ENCODE measurements at regions not wholly inside any gene's neighbourhood (a gene's known extent, or its start where the extent isn't known, plus 50 kb on each side); places are given as distances from the start of the nearest gene placed in this dataset.

GRCh38 chr2:118611691-118612090 is 235.8 kb downstream of the EN1 start:
- no peak overlapping the region for H3K27ac ChIP-seq (ENCODE audit: low read depth, low read length)
- H3K9me3 ChIP-seq (ENCODE audit: control insufficient read depth in 3 of 3, low read length in 3 of 3): no peaks in the 10 kb centered on the region
- no peaks in the 10 kb centered on the region for H3K36me3 ChIP-seq (ENCODE audit: control insufficient read depth in 3 of 3, insufficient read depth in 3 of 3, low read length in 3 of 3)
- H3K4me1 ChIP-seq (ENCODE audit: control insufficient read depth in 3 of 3, insufficient read depth in 3 of 3, low read length in 3 of 3): no peaks in the 10 kb centered on the region
- peaks cover 0 to 4% (median 2%) of the 10 kb centered on the region in 3 donors for H3K27me3 ChIP-seq (ENCODE audit: control insufficient read depth in 3 of 3, insufficient read depth in 3 of 3, low read length in 3 of 3)
- H3K4me3 ChIP-seq (ENCODE audit: low read length in 3 of 3): no peak overlapping the region
- H3K9ac ChIP-seq (ENCODE audit: low read depth in 1 of 3, low read length in 3 of 3): no peak overlapping the region

- Histone ChIP-seq H3K27ac (ENCODE audit: low read depth, low read length) (no peak overlapping the region), H3K9me3 (ENCODE audit: control insufficient read depth in 3 of 3, low read length in 3 of 3) (no peaks in the 10 kb centered on the region), H3K9ac (ENCODE audit: low read depth in 1 of 3, low read length in 3 of 3) (no peak overlapping the region), H3K36me3 (ENCODE audit: control insufficient read depth in 3 of 3, insufficient read depth in 3 of 3, low read length in 3 of 3) (no peaks in the 10 kb centered on the region), H3K4me3 (ENCODE audit: low read length in 3 of 3) (no peak overlapping the region), H3K27me3 (ENCODE audit: control insufficient read depth in 3 of 3, insufficient read depth in 3 of 3, low read length in 3 of 3) (no peaks in the 10 kb centered on the region), H3K4me1 (ENCODE audit: control insufficient read depth in 3 of 3, insufficient read depth in 3 of 3, low read length in 3 of 3) (no peaks in the 10 kb centered on the region)
Observed at GRCh38 chr2:118609138-118609537, 238.3 kb downstream of the EN1 start.

GRCh38 chr2:118607641-118608040 is 239.8 kb downstream of the EN1 start:
- Histone ChIP-seq H3K4me1 (ENCODE audit: control insufficient read depth in 3 of 3, insufficient read depth in 3 of 3, low read length in 3 of 3) (no peaks in the 10 kb centered on the region), H3K27ac (ENCODE audit: low read depth, low read length) (no peak overlapping the region), H3K9ac (ENCODE audit: low read depth in 1 of 3, low read length in 3 of 3) (no peak overlapping the region), H3K4me3 (ENCODE audit: low read length in 3 of 3) (no peak overlapping the region), H3K36me3 (ENCODE audit: control insufficient read depth in 3 of 3, insufficient read depth in 3 of 3, low read length in 3 of 3) (no peaks in the 10 kb centered on the region), H3K9me3 (ENCODE audit: control insufficient read depth in 3 of 3, low read length in 3 of 3) (no peaks in the 10 kb centered on the region), H3K27me3 (ENCODE audit: control insufficient read depth in 3 of 3, insufficient read depth in 3 of 3, low read length in 3 of 3) (no peaks in the 10 kb centered on the region)

GRCh38 chr2:118604811-118605210 is 242.6 kb downstream of the EN1 start:
- Histone ChIP-seq H3K27me3 (ENCODE audit: control insufficient read depth in 3 of 3, insufficient read depth in 3 of 3, low read length in 3 of 3) (no peaks in the 10 kb centered on the region), H3K36me3 (ENCODE audit: control insufficient read depth in 3 of 3, insufficient read depth in 3 of 3, low read length in 3 of 3) (no peaks in the 10 kb centered on the region), H3K9ac (ENCODE audit: low read depth in 1 of 3, low read length in 3 of 3) (no peak overlapping the region), H3K4me3 (ENCODE audit: low read length in 3 of 3) (no peak overlapping the region), H3K9me3 (ENCODE audit: control insufficient read depth in 3 of 3, low read length in 3 of 3) (no peaks in the 10 kb centered on the region), H3K27ac (ENCODE audit: low read depth, low read length) (no peak overlapping the region), H3K4me1 (ENCODE audit: control insufficient read depth in 3 of 3, insufficient read depth in 3 of 3, low read length in 3 of 3) (no peaks in the 10 kb centered on the region)

GRCh38 chr2:118604371-118604770 is 243.1 kb downstream of the EN1 start:
- H3K36me3 ChIP-seq (ENCODE audit: control insufficient read depth in 3 of 3, insufficient read depth in 3 of 3, low read length in 3 of 3): no peaks in the 10 kb centered on the region
- no peaks in the 10 kb centered on the region for H3K4me1 ChIP-seq (ENCODE audit: control insufficient read depth in 3 of 3, insufficient read depth in 3 of 3, low read length in 3 of 3)
- H3K27ac ChIP-seq (ENCODE audit: low read depth, low read length): no peak overlapping the region
- H3K27me3 ChIP-seq (ENCODE audit: control insufficient read depth in 3 of 3, insufficient read depth in 3 of 3, low read length in 3 of 3): no peaks in the 10 kb centered on the region
- no peak overlapping the region for H3K9ac ChIP-seq (ENCODE audit: low read depth in 1 of 3, low read length in 3 of 3)
- H3K4me3 ChIP-seq (ENCODE audit: low read length in 3 of 3): no peak overlapping the region
- no peaks in the 10 kb centered on the region for H3K9me3 ChIP-seq (ENCODE audit: control insufficient read depth in 3 of 3, low read length in 3 of 3)

GRCh38 chr2:118599141-118599540 is 248.3 kb downstream of the EN1 start:
- Histone ChIP-seq H3K4me1 (ENCODE audit: control insufficient read depth in 3 of 3, insufficient read depth in 3 of 3, low read length in 3 of 3) (no peaks in the 10 kb centered on the region), H3K27me3 (ENCODE audit: control insufficient read depth in 3 of 3, insufficient read depth in 3 of 3, low read length in 3 of 3) (no peaks in the 10 kb centered on the region), H3K9me3 (ENCODE audit: control insufficient read depth in 3 of 3, low read length in 3 of 3) (no peaks in the 10 kb centered on the region), H3K36me3 (ENCODE audit: control insufficient read depth in 3 of 3, insufficient read depth in 3 of 3, low read length in 3 of 3) (no peaks in the 10 kb centered on the region), H3K27ac (ENCODE audit: low read depth, low read length) (no peak overlapping the region), H3K4me3 (ENCODE audit: low read length in 3 of 3) (no peak overlapping the region), H3K9ac (ENCODE audit: low read depth in 1 of 3, low read length in 3 of 3) (no peak overlapping the region)

DNA sequence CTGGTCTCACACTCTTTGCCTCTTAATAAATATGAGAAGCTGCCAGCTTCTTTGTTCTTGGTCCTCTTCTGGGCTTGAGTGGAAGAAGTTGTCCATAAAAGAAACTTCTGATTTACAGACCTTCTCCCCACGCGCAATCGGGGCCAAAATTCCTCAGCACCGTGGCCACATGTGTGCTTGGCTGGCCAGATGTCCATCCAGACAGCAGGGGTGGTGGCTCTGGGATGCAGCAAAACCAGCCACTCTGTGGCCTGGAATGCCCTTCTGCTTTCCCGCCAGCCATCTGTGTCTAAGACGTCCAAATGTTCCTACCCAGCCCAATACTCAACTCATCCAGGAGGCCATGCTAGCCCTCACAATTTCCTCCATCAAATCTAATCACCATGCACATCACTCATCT is 250.8 kb downstream of the EN1 start:
- H3K4me1 ChIP-seq (ENCODE audit: control insufficient read depth in 3 of 3, insufficient read depth in 3 of 3, low read length in 3 of 3): no peaks in the 10 kb centered on the region
- H3K27ac ChIP-seq (ENCODE audit: low read depth, low read length): no peak overlapping the region
- no peak overlapping the region for H3K4me3 ChIP-seq (ENCODE audit: low read length in 3 of 3)
- H3K9ac ChIP-seq (ENCODE audit: low read depth in 1 of 3, low read length in 3 of 3): no peak overlapping the region
- H3K9me3 ChIP-seq (ENCODE audit: control insufficient read depth in 3 of 3, low read length in 3 of 3): no peaks in the 10 kb centered on the region
- no peaks in the 10 kb centered on the region for H3K36me3 ChIP-seq (ENCODE audit: control insufficient read depth in 3 of 3, insufficient read depth in 3 of 3, low read length in 3 of 3)
- no peaks in the 10 kb centered on the region for H3K27me3 ChIP-seq (ENCODE audit: control insufficient read depth in 3 of 3, insufficient read depth in 3 of 3, low read length in 3 of 3)

- no peak overlapping the region for H3K9ac ChIP-seq (ENCODE audit: low read depth in 1 of 3, low read length in 3 of 3)
- H3K4me3 ChIP-seq (ENCODE audit: low read length in 3 of 3): no peak overlapping the region
- no peak overlapping the region for H3K27ac ChIP-seq (ENCODE audit: low read depth, low read length)
- no peaks in the 10 kb centered on the region for H3K9me3 ChIP-seq (ENCODE audit: control insufficient read depth in 3 of 3, low read length in 3 of 3)
- no peaks in the 10 kb centered on the region for H3K4me1 ChIP-seq (ENCODE audit: control insufficient read depth in 3 of 3, insufficient read depth in 3 of 3, low read length in 3 of 3)
- no peaks in the 10 kb centered on the region for H3K36me3 ChIP-seq (ENCODE audit: control insufficient read depth in 3 of 3, insufficient read depth in 3 of 3, low read length in 3 of 3)
- H3K27me3 ChIP-seq (ENCODE audit: control insufficient read depth in 3 of 3, insufficient read depth in 3 of 3, low read length in 3 of 3): no peaks in the 10 kb centered on the region
Observed at GRCh38 chr2:118593257-118593656, 254.2 kb downstream of the EN1 start.

GRCh38 chr2:118591223-118591622 is 256.2 kb downstream of the EN1 start:
- H3K27me3 ChIP-seq (ENCODE audit: control insufficient read depth in 3 of 3, insufficient read depth in 3 of 3, low read length in 3 of 3): no peaks in the 10 kb centered on the region
- no peak overlapping the region for H3K27ac ChIP-seq (ENCODE audit: low read depth, low read length)
- H3K9me3 ChIP-seq (ENCODE audit: control insufficient read depth in 3 of 3, low read length in 3 of 3): no peaks in the 10 kb centered on the region
- H3K36me3 ChIP-seq (ENCODE audit: control insufficient read depth in 3 of 3, insufficient read depth in 3 of 3, low read length in 3 of 3): no peaks in the 10 kb centered on the region
- no peak overlapping the region for H3K4me3 ChIP-seq (ENCODE audit: low read length in 3 of 3)
- H3K4me1 ChIP-seq (ENCODE audit: control insufficient read depth in 3 of 3, insufficient read depth in 3 of 3, low read length in 3 of 3): no peaks in the 10 kb centered on the region
- H3K9ac ChIP-seq (ENCODE audit: low read depth in 1 of 3, low read length in 3 of 3): no peak overlapping the region

- H3K27ac ChIP-seq (ENCODE audit: low read depth, low read length): no peak overlapping the region
- no peak overlapping the region for H3K4me3 ChIP-seq (ENCODE audit: low read length in 3 of 3)
- H3K4me1 ChIP-seq (ENCODE audit: control insufficient read depth in 3 of 3, insufficient read depth in 3 of 3, low read length in 3 of 3): no peaks in the 10 kb centered on the region
- no peaks in the 10 kb centered on the region for H3K9me3 ChIP-seq (ENCODE audit: control insufficient read depth in 3 of 3, low read length in 3 of 3)
- H3K27me3 ChIP-seq (ENCODE audit: control insufficient read depth in 3 of 3, insufficient read depth in 3 of 3, low read length in 3 of 3): no peaks in the 10 kb centered on the region
- H3K36me3 ChIP-seq (ENCODE audit: control insufficient read depth in 3 of 3, insufficient read depth in 3 of 3, low read length in 3 of 3): no peaks in the 10 kb centered on the region
- no peak overlapping the region for H3K9ac ChIP-seq (ENCODE audit: low read depth in 1 of 3, low read length in 3 of 3)
Observed at GRCh38 chr2:118589721-118590120, 257.7 kb downstream of the EN1 start.

DNA sequence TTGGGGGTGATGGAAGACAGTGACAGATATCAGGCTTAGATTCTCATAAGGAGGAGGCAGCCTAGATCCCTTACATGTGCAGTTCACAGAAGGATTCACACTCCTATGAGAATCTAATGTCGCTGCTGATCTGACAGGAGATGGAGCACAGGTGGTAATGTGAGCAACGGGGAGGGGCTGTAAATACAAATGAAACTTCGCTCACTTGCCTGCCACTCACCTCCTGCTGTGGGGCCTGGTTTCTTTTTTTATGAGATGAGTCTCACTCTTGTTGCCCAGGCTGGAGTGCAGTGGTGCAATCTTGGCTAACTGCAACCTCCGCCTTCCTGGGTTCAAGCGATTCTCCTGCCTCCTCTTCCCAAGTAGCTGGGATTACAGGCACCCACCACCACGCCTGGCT is 258.6 kb downstream of the EN1 start:
- Histone ChIP-seq H3K36me3 (ENCODE audit: control insufficient read depth in 3 of 3, insufficient read depth in 3 of 3, low read length in 3 of 3) (no peaks in the 10 kb centered on the region), H3K27ac (ENCODE audit: low read depth, low read length) (no peak overlapping the region), H3K4me1 (ENCODE audit: control insufficient read depth in 3 of 3, insufficient read depth in 3 of 3, low read length in 3 of 3) (no peaks in the 10 kb centered on the region), H3K9ac (ENCODE audit: low read depth in 1 of 3, low read length in 3 of 3) (no peak overlapping the region), H3K27me3 (ENCODE audit: control insufficient read depth in 3 of 3, insufficient read depth in 3 of 3, low read length in 3 of 3) (no peaks in the 10 kb centered on the region), H3K9me3 (ENCODE audit: control insufficient read depth in 3 of 3, low read length in 3 of 3) (no peaks in the 10 kb centered on the region), H3K4me3 (ENCODE audit: low read length in 3 of 3) (no peak overlapping the region)

Data from skeletal muscle tissue (tissue), 3 donors.